HG02852 (cell line): ENCODE measurements at regions not wholly inside any gene's neighbourhood (a gene's known extent, or its start where the extent isn't known, plus 50 kb on each side); places are given as distances from the start of the nearest gene placed in this dataset.

Experiments used
- ATAC-seq: cut with Tn5 transposase; IDR thresholded peaks from one replicate; pipeline ENCODE4 v1.9.1; 2021; ENCODE audit warnings: mild to moderate bottlenecking, moderate library complexity; ENCODE audit not compliant: unreplicated experiment

- ATAC-seq: no peak
Observed at GRCh38 chr4:138537731-138538490, 295.8 kb upstream of the SLC7A11 start.

GRCh38 chr4:138535316-138535715 lies 293.2 kb upstream of the SLC7A11 start:
- no peak for ATAC-seq

- no peak for ATAC-seq
Observed at GRCh38 chr4:138522366-138522765, 280.2 kb upstream of the SLC7A11 start.

GRCh38 chr4:138521809-138522208 lies 279.7 kb upstream of the SLC7A11 start:
- ATAC-seq: no peak

- ATAC-seq: no peak
Observed at GRCh38 chr4:138519436-138519835, 277.3 kb upstream of the SLC7A11 start.

- ATAC-seq: no peak
Observed at GRCh38 chr4:138513535-138513934, 271.4 kb upstream of the SLC7A11 start.

GRCh38 chr4:138512756-138513155 lies 270.6 kb upstream of the SLC7A11 start:
- ATAC-seq: no peak

GRCh38 chr4:138510053-138510452 lies 267.9 kb upstream of the SLC7A11 start:
- ATAC-seq: no peak

- ATAC-seq: no peak
Observed at GRCh38 chr4:138509346-138509745, 267.2 kb upstream of the SLC7A11 start.

- ATAC-seq: no peak
Observed at GRCh38 chr4:138507522-138507921, 265.4 kb upstream of the SLC7A11 start.

- no peak for ATAC-seq
Observed at GRCh38 chr4:138501614-138502013, 259.5 kb upstream of the SLC7A11 start.

GRCh38 chr4:138500869-138501268 lies 258.7 kb upstream of the SLC7A11 start:
- no peak for ATAC-seq

- no peak for ATAC-seq
Observed at GRCh38 chr4:138499627-138500026, 257.5 kb upstream of the SLC7A11 start.

- no peak for ATAC-seq
Observed at GRCh38 chr4:138494931-138495330, 252.8 kb upstream of the SLC7A11 start.

- no peak for ATAC-seq
Observed at GRCh38 chr4:138494116-138494515, 252.0 kb upstream of the SLC7A11 start.

GRCh38 chr4:138492176-138492575 lies 250.0 kb upstream of the SLC7A11 start:
- ATAC-seq: no peak

- no peak for ATAC-seq
Observed at GRCh38 chr4:138488533-138488932, 246.4 kb upstream of the SLC7A11 start.

GRCh38 chr4:138487670-138488069 lies 245.5 kb upstream of the SLC7A11 start:
- ATAC-seq: no peak

- no peak for ATAC-seq
Observed at GRCh38 chr4:138487230-138487629, 245.1 kb upstream of the SLC7A11 start.

- ATAC-seq: no peak
Observed at GRCh38 chr4:138485498-138485897, 243.3 kb upstream of the SLC7A11 start.

GRCh38 chr4:138475116-138475515 lies 233.0 kb upstream of the SLC7A11 start:
- ATAC-seq: no peak

GRCh38 chr4:138473339-138473738 lies 231.2 kb upstream of the SLC7A11 start:
- no peak for ATAC-seq
